ENCODE measurements at regions not wholly inside any gene's neighbourhood (a gene's known extent, or its start where the extent isn't known, plus 50 kb on each side); places are given as distances from the start of the nearest gene placed in this dataset.

DNA sequence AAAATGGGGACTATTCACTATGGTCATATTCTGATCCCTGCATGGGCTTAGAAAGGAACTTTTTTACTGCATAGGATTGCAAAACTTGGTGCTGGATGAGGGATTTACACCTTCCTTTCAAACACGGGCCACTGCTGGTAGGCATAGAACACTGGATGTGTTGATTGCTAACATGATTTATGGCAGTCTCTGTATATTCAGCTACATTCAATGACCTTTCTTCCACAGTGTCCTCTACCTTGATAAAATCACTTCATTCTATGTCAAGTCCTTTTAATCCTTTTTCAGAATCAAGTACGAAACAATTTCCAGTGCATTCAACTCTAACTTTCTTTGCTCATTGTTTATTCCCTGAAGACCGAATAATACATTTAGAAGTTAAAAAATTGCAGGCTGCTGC is 91.9 kb upstream of the ATG10 start:
- TF ChIP-seq, protein P1, sequence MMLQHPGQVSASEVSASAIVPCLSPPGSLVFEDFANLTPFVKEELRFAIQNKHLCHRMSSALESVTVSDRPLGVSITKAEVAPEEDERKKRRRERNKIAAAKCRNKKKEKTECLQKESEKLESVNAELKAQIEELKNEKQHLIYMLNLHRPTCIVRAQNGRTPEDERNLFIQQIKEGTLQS (IDR thresholded peaks at IDR 0.05), result no peak
- TF ChIP-seq SP1 (IDR thresholded peaks at IDR 0.05) (no peak), TAF1 (conservative IDR thresholded peaks at IDR 0.05) (no peak), GABPA (IDR thresholded peaks at IDR 0.05 in 1 of 2, conservative IDR thresholded peaks at IDR 0.05 in 1 of 2) (no peak), FOXA1 (IDR thresholded peaks at IDR 0.05) (no peak), HNF4G (IDR thresholded peaks at IDR 0.05) (no peak), NR2F2 (IDR thresholded peaks at IDR 0.05) (no peak), EGR1 (IDR thresholded peaks at IDR 0.05; ENCODE audit: low read depth in 2 of 2) (no peak), JUND (IDR thresholded peaks at IDR 0.05) (no peak), HNF4A (conservative IDR thresholded peaks at IDR 0.05) (no peak), FOXA2 (IDR thresholded peaks at IDR 0.05) (no peak), YY1 (IDR thresholded peaks at IDR 0.05) (no peak), RAD21 (IDR thresholded peaks at IDR 0.05) (no peak)
- TF ChIP-seq, protein P2, sequence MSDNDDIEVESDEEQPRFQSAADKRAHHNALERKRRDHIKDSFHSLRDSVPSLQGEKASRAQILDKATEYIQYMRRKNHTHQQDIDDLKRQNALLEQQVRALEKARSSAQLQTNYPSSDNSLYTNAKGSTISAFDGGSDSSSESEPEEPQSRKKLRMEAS (IDR thresholded peaks at IDR 0.05), result no peak
- TF ChIP-seq, protein P3, sequence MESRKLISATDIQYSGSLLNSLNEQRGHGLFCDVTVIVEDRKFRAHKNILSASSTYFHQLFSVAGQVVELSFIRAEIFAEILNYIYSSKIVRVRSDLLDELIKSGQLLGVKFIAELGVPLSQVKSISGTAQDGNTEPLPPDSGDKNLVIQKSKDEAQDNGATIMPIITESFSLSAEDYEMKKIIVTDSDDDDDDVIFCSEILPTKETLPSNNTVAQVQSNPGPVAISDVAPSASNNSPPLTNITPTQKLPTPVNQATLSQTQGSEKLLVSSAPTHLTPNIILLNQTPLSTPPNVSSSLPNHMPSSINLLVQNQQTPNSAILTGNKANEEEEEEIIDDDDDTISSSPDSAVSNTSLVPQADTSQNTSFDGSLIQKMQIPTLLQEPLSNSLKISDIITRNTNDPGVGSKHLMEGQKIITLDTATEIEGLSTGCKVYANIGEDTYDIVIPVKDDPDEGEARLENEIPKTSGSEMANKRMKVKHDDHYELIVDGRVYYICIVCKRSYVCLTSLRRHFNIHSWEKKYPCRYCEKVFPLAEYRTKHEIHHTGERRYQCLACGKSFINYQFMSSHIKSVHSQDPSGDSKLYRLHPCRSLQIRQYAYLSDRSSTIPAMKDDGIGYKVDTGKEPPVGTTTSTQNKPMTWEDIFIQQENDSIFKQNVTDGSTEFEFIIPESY (IDR thresholded peaks at IDR 0.05), result no peak
- TF ChIP-seq, protein P4, sequence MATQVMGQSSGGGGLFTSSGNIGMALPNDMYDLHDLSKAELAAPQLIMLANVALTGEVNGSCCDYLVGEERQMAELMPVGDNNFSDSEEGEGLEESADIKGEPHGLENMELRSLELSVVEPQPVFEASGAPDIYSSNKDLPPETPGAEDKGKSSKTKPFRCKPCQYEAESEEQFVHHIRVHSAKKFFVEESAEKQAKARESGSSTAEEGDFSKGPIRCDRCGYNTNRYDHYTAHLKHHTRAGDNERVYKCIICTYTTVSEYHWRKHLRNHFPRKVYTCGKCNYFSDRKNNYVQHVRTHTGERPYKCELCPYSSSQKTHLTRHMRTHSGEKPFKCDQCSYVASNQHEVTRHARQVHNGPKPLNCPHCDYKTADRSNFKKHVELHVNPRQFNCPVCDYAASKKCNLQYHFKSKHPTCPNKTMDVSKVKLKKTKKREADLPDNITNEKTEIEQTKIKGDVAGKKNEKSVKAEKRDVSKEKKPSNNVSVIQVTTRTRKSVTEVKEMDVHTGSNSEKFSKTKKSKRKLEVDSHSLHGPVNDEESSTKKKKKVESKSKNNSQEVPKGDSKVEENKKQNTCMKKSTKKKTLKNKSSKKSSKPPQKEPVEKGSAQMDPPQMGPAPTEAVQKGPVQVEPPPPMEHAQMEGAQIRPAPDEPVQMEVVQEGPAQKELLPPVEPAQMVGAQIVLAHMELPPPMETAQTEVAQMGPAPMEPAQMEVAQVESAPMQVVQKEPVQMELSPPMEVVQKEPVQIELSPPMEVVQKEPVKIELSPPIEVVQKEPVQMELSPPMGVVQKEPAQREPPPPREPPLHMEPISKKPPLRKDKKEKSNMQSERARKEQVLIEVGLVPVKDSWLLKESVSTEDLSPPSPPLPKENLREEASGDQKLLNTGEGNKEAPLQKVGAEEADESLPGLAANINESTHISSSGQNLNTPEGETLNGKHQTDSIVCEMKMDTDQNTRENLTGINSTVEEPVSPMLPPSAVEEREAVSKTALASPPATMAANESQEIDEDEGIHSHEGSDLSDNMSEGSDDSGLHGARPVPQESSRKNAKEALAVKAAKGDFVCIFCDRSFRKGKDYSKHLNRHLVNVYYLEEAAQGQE (IDR thresholded peaks at IDR 0.05), result no peak

DNA sequence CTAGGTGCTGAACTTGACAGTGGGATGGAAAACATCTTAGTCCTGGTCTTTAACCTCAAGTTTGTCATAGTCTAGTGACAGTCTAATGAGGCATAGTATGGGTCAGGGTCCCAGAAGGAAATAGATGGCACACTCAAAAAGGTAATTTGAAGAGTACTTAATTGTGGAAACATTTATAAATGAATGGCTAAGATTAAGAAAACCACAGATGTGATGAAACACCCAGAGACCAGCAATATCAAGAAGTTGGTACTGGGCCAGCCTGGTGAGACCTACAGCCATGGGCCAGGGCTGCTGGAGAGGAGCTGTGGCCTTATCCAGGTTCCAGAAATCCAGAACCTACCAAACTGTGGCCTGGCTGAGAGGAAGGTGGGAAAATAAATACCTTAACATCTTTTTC is 93.5 kb upstream of the ATG10 start:
- no peaks in the 10 kb centered on the region for H3K9me3 ChIP-seq (ENCODE audit: control insufficient read depth in 4 of 4, low read length in 3 of 4)
- H3K27me3 ChIP-seq (ENCODE audit: control insufficient read depth in 4 of 4, insufficient read depth in 4 of 4, low read length in 3 of 4), result no peaks in the 10 kb centered on the region
- no peak overlapping the region for H3K27ac ChIP-seq (ENCODE audit: low read depth in 1 of 2, low read length in 2 of 2)
- no peaks in the 10 kb centered on the region for H3K36me3 ChIP-seq (ENCODE audit: control insufficient read depth in 4 of 4, insufficient read depth in 3 of 4, low read depth in 1 of 4, low read length in 3 of 4)
- H3K4me1 ChIP-seq (ENCODE audit: control insufficient read depth in 4 of 4, insufficient read depth in 4 of 4, low read length in 3 of 4), result no peaks in the 10 kb centered on the region
- no peak overlapping the region for H3K9ac ChIP-seq (ENCODE audit: low read depth in 1 of 2, low read length in 2 of 2)
- DNase-seq (ENCODE audit: low spot score), result no peak
- TF ChIP-seq YY1 (IDR thresholded peaks at IDR 0.05) (no peak), EGR1 (IDR thresholded peaks at IDR 0.05; ENCODE audit: low read depth in 2 of 2) (no peak), FOXA1 (IDR thresholded peaks at IDR 0.05) (no peak), RAD21 (IDR thresholded peaks at IDR 0.05) (no peak), FOXA2 (IDR thresholded peaks at IDR 0.05) (no peak), JUND (IDR thresholded peaks at IDR 0.05) (no peak), NR2F2 (IDR thresholded peaks at IDR 0.05) (no peak), SP1 (IDR thresholded peaks at IDR 0.05) (no peak), RXRA (IDR thresholded peaks at IDR 0.05) (no peak), HNF4G (IDR thresholded peaks at IDR 0.05) (no peak)
- TF ChIP-seq, protein P5, sequence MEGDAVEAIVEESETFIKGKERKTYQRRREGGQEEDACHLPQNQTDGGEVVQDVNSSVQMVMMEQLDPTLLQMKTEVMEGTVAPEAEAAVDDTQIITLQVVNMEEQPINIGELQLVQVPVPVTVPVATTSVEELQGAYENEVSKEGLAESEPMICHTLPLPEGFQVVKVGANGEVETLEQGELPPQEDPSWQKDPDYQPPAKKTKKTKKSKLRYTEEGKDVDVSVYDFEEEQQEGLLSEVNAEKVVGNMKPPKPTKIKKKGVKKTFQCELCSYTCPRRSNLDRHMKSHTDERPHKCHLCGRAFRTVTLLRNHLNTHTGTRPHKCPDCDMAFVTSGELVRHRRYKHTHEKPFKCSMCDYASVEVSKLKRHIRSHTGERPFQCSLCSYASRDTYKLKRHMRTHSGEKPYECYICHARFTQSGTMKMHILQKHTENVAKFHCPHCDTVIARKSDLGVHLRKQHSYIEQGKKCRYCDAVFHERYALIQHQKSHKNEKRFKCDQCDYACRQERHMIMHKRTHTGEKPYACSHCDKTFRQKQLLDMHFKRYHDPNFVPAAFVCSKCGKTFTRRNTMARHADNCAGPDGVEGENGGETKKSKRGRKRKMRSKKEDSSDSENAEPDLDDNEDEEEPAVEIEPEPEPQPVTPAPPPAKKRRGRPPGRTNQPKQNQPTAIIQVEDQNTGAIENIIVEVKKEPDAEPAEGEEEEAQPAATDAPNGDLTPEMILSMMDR (IDR thresholded peaks at IDR 0.05; ENCODE audit: low read depth, low read length, missing input control), result no peak
- TF ChIP-seq, protein P1 (IDR thresholded peaks at IDR 0.05), result no peak
- TF ChIP-seq, protein P4 (IDR thresholded peaks at IDR 0.05), result no peak
- H3K4me3 ChIP-seq (ENCODE audit: low read depth in 1 of 3, low read length in 3 of 3), result no peak overlapping the region

More for the DNA sequence above, 91.9 kb upstream of the ATG10 start:
- H3K9ac ChIP-seq (ENCODE audit: low read depth in 1 of 2, low read length in 2 of 2), result no peak overlapping the region
- H3K27me3 ChIP-seq (ENCODE audit: control insufficient read depth in 4 of 4, insufficient read depth in 4 of 4, low read length in 3 of 4), result no peaks in the 10 kb centered on the region
- no peaks in the 10 kb centered on the region for H3K36me3 ChIP-seq (ENCODE audit: control insufficient read depth in 4 of 4, insufficient read depth in 3 of 4, low read depth in 1 of 4, low read length in 3 of 4)
- H3K27ac ChIP-seq (ENCODE audit: low read depth in 1 of 2, low read length in 2 of 2), result no peak overlapping the region
- H3K4me1 ChIP-seq (ENCODE audit: control insufficient read depth in 4 of 4, insufficient read depth in 4 of 4, low read length in 3 of 4), result no peaks in the 10 kb centered on the region
- DNase-seq (ENCODE audit: low spot score), result no peak
- no peak overlapping the region for H3K4me3 ChIP-seq (ENCODE audit: low read depth in 1 of 3, low read length in 3 of 3)
- H3K9me3 ChIP-seq (ENCODE audit: control insufficient read depth in 4 of 4, low read length in 3 of 4), result no peaks in the 10 kb centered on the region
- 82% methylated on average over 3 of the region's 3 CpGs for whole genome bisulfite sequencing
